Activated T-helper 1 cell treated with Interleukin-2 at 50 U/mL for 16 hours (primary cell): ENCODE measurements at regions not wholly inside any gene's neighbourhood (a gene's known extent, or its start where the extent isn't known, plus 50 kb on each side); places are given as distances from the start of the nearest gene placed in this dataset.

ENCODE experiments used
- DNase-seq: peaks from one replicate; pipeline ENCODE4 v3.0.0-alpha.2; 2020; ENCODE audit warnings: low read depth

GRCh38 chr2:193695367-193695766 lies 1500.6 kb upstream of the TMEFF2 start:
- no peak for DNase-seq

DNA sequence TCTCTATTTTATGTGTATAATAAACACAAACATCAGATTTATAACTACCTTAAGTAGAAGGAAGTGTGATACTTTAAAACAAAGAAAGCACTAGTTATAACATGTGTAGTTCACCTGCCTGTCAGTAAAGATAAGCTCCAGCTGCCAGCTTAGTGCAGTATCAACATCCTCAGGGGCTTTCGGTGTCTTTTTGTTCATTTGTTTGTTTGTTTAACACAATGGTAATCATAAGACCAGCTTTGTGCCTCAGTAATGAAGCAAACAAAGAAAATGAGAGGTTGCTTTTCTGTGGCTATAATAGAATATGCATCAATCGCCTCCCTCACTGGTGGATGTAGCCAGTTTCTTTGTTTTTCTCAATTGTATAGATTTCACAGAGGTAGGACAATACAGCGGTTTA lies 1499.0 kb upstream of the TMEFF2 start:
- no peak for DNase-seq

DNA sequence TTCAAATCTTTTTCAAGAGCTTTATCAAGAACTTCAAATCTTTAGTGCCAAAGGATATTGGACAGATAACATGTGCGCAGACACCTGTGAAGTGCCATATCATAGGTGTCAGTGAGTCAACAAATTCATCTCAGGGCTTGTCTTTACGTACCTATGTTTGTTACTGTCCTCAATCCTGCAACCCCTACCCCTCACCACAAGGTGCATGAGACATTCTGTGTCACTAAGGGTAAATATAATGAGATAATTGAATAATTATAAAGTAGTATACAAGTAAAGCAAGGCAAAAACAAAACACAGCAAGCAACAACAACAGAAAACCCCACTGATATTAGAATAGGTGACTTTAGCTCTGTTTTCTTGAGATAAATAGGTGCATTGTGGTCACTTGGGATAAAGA lies 1495.8 kb upstream of the TMEFF2 start:
- DNase-seq = no peak

GRCh38 chr2:193687195-193687594 lies 1492.5 kb upstream of the TMEFF2 start:
- DNase-seq = no peak

DNA sequence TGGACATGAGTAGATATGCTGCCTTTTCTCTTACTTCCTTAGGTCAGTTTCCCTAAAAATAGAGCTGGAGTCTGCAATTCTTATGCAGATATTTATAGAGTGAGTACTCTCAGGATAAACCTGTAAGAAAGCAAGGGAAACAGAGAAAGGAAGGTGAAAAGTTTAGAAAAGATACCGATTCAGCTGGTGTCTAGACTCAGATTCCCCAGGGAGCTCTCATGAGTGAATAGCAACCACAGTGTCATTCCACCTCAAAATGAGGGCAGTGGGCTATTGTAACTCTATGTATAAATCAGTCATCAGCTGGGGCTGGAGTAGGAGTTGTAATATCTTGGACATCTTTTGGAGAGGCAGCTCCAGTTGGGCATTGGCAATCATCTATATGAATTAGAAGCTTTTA lies 1485.1 kb upstream of the TMEFF2 start:
- no peak for DNase-seq

- DNase-seq = no peak
Measured at GRCh38 chr2:193670478-193670877, 1475.7 kb upstream of the TMEFF2 start.

GRCh38 chr2:193668557-193669323 lies 1474.0 kb upstream of the TMEFF2 start:
- no peak for DNase-seq

GRCh38 chr2:193627927-193628272 lies 1433.2 kb upstream of the TMEFF2 start:
- no peak for DNase-seq

GRCh38 chr2:193627187-193627926 lies 1432.6 kb upstream of the TMEFF2 start:
- DNase-seq = no peak

DNA sequence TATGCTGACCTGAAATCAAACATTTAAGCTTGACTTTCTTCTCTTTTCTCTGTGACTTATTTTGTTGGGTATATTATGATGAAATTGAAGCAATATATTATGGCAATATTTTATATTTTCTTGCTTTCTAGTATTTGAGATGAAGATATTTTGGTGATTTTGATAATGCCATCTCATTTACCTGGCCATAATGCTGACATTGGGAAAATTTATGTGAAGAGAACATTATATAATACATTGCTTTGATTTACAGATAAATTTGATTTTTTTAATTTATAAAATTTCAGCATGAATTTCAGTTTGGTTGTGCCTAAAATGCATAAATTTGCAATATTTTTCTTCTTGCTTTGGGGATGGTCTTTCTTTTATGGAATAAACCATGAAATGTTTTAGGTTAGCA lies 1413.7 kb upstream of the TMEFF2 start:
- no peak for DNase-seq

DNA sequence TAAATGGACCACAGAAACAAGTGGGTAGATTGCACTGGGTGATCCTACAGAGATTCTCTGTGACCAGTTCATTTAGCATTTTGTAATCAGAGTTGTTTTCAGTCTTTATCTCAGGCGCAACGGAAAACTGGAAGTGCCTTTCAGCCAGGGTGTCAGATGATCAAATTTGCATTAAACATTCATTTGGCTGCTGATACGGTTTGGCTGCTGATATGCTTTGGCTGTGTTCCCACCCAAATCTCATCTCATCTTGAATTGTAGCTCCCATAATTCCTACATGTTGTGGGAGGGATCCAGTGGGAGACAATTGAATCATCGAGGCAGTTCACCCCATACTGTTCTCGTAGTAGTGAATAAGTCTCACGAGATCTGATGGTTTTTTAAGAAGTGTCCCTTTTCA lies 1396.1 kb upstream of the TMEFF2 start:
- DNase-seq = no peak

- DNase-seq = no peak
Measured at GRCh38 chr2:193584522-193584938, 1389.8 kb upstream of the TMEFF2 start.

GRCh38 chr2:193583638-193584400 lies 1389.1 kb upstream of the TMEFF2 start:
- no peak for DNase-seq

DNA sequence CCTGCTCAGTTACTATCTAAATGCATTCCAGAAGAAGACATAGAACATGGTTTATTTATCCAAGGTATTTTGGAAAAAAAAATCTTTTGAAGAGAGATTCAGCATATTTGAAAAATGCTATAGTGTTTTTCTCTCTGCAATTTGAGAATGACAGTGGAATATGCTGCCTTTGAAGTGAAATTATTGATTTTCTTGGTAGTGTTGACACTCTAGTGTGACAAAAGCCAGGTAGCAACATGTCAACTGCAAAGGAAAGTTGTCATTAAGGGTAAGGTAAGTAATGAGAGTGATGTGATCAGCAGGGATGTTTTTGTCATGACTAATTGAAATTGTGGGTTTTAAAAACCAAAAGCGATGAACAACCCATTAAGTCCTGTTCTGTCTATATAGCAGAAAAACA lies 1387.1 kb upstream of the TMEFF2 start:
- DNase-seq = no peak

DNA sequence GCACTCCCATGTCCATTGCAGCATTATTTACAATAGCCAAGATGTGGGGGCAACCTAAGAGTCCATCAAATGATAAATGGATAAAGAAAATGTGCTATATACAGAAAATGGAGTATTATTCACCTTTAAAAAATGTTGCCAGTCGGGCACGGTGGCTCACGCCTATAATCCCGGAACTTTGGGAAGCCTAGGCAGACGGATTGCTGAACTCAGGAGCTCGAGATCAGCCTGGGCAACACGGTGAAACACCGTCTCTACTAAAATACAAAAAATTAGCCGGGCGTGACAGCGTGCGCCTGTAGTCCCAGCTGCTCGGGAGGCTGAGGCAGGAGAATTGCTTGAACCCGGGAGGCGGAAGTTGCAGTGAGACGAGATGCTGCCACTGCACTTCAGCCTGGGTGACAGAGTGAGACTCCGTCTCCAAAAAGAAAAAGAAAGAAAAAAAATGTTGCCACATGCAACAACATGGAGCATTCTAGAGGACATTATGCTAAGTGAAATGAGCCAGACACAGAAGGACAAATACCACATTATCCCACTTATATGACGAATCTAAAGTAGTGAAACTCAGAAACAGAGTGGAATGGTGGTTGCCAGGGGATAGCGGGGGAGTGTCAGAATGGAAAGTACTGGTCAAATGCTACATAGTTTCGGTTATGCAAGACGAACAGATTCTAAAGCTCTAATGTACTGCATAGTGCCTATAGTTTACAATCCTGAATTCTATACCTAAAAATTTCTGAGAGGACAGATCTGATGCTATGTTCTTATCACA lies 1385.6 kb upstream of the TMEFF2 start:
- DNase-seq = no peak

DNA sequence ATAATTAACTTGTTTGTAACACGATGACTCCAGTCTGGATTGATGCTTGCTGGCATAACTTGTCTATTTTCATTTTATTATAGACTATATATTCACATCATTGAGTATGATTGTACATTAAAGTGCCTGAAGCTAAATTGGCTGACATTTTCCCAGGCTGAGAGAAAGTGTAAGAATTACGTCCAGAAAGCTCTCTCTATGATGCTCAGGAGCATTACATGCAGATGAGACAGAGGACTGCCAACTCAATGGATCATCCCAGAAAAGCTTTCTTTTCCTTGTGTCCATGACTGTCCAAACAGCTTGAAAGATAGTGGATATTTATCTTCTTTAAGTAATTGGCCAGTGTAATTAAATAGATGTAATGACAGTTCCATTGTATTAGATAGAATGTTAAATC lies 1372.2 kb upstream of the TMEFF2 start:
- DNase-seq = no peak

DNA sequence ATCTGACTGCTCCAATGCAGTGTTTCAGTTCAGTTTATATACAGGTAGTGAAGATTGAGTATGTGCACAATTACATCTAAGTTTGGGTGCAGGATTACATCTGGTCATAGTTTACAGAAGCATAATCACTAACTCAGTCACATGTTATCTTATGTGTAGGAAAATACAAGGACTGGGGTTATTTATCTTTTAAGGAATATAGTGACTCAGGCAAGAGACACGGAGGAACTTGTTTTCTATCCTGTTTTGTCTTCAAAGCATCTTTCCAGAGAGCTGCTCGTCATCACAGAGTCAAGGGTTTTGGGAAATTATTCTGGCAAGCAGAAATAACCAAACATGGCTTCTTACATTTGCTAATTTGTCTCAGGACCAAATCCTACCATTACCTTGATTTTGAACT lies 1371.5 kb upstream of the TMEFF2 start:
- DNase-seq = no peak

DNA sequence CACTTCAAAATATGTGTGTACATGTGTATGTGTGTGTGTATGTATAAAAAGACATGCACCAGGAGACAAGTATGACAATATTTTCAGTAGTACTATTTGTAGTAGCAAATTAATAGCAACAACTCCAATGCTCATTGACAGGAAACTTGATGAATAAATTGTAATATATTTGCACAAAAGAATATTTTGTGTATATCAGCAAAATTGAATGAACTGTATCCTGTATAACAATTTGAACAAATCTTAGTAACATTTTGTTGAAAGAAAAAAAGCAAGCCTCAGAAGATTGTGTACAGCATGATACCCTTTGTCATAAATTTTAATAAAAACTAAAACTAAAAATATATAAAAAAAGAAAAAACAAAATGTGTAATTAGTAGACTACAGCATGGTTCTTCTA lies 1367.3 kb upstream of the TMEFF2 start:
- no peak for DNase-seq

DNA sequence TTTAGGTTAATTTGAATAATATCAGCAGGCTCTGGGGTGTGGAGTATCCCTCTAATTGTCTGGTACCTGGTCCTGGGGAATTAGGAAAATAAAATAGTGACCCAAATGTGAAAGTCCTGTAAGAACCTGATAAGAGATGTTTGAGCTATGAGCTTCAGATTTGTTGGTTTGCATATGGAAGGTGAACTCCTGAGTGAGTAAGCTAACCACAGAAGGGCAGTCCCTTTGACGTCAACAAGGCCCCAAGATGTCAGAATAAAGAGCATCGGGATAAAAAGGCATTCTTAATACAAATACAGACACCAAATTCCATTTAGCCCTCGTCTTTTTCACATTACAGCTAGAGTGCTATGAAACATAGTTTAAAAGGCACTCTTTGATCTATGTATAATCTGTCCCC lies 1366.3 kb upstream of the TMEFF2 start:
- DNase-seq = no peak

DNA sequence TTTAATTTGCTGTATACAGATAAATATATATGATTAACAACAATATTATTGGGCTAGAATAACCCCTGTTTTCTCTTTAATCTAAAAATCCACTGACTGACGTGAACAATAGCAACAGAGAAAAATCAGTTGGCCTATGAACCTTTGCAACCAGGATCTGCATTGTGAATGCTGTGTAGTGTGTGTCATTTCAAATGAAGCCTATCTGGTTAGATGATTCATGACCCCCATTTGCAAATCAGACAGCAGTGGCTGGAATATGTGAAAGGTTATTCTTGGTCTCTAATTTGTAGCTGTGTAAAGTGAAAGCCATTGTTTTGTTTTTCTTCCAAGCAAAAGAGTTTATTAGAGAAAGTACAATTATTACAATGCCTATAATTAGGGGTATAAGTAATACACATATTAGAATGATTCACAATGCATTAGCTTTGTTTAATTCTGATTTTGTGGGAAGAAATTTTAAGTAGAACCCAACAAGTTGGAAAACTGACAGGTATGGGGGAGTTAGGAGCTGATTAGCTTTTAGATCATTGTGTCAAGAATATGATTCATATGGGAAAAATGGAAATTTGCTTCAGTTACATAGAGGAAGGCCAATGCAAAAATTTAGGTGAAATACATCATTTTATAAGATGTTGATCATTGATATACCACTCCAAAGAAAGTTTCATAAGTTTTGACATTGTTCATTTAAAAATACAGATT lies 1362.2 kb upstream of the TMEFF2 start:
- no peak for DNase-seq

DNA sequence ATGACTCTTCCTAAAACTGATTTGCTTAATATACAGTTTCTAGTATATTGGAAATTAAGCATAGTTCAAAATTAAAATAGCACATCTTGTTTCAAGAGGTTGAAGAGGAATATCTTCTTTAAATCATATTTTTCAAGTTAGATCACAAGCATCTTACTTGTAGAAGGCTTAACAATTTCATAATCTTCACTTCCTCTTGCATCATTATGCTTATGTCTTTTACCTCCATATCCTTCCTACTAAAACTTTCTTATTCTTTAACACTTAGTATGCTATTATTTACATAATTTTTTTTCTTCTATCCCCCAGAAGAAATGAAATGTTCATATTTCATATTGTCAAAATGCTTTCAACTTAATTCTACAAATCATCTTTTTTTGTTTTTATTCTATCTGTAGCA lies 1354.9 kb upstream of the TMEFF2 start:
- DNase-seq = no peak

DNA sequence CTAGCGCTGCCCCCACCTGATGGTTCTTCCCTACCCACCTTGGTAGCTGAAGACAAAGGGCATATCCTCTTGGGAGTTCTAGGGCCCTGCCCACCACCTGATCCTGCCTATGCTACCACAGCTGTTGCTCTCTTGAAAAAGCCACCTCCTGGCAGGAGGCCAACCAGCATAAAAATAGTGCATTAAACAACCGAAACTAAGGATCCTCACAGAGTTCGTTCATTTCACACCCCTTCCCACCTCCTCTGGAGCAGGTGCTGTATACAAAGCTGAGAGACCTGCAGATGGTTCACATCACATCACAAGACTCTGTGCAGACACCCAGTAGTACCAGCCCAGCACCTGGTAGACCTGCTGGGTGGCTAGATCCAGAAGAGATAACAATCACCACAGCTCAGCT lies 1348.0 kb upstream of the TMEFF2 start:
- DNase-seq = no peak
